HepG2 (cell line): ENCODE measurements at regions not wholly inside any gene's neighbourhood (a gene's known extent, or its start where the extent isn't known, plus 50 kb on each side); places are given as distances from the start of the nearest gene placed in this dataset.

ENCODE experiments used
- CHD4 ChIP-seq: fragments of 200-600 bp; sonication (generic); IDR thresholded peaks from 2 replicates; pipeline ENCODE4 v1.7.0; 2017; ENCODE audit warnings: mild to moderate bottlenecking, low read length, borderline replicate concordance
- CTCF ChIP-seq: sonication (generic); formaldehyde crosslinking; IDR thresholded peaks from 2 replicates; pipeline ENCODE4 v1.5.0; 2020; ENCODE audit warnings: mild to moderate bottlenecking, missing genetic modification reagents, moderate library complexity
- ZNF670 ChIP-seq: sonication (generic); formaldehyde crosslinking; IDR thresholded peaks from 2 replicates; pipeline ENCODE4 v1.8.0; 2022; ENCODE audit warnings: mild to moderate bottlenecking, missing genetic modification reagents, borderline replicate concordance

GRCh38 chr1:3981746-3982505, 81.9 kb upstream of the C1orf174 start:
- TF ChIP-seq CHD4: no peak
- TF ChIP-seq ZNF670 (CRISPR knock-in tag): no peak
- no peak for TF ChIP-seq CTCF (CRISPR knock-in tag)
